Midbrain (tissue), 1 donor: ENCODE measurements at regions not wholly inside any gene's neighbourhood (a gene's known extent, or its start where the extent isn't known, plus 50 kb on each side); places are given as distances from the start of the nearest gene placed in this dataset.

Experiments
- DNase-seq: peaks from one replicate; lab custom pipeline; 2025; lab: John Stamatoyannopoulos, UW

DNA sequence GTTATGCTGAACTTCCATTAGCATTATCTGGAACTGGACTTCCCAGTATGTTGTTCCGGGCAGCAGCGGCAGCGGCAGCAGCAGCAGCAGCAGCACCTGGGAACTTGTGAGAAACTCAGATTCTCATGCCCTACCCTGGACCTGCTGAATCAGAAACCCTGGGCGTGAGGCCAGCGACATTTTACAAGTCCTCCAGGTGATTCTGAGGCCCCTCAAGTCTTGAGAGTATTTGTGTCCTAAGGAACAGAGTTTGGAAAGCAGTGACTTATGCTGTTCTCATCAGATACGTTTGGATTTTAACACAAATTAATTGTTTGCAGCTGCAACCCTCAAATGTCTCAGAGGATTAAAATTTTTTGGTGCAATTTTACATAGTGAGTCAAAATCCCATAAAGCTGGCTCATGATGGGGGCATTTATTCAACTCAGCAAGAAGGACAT, 157.2 kb upstream of the KAZN start:
- no peak for DNase-seq

DNA sequence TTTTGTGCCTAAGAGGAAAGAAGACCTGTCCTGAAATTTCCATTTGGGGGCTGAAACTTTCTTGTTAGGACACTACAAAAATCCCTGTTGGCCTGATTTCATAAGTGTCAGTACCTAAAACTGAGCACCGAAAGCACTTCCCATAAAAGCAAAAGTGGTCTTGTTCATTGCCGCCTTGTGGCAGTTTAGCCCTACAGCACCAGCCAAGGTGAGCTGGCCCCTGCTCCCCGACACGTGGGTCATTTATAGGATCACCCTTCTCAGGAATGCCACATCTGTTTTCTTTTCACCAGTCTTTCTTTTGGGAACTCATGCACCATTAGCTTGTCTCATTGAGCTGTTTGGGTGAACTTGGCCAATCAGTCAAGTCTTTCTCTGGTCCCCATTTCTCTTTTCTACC, 155.8 kb upstream of the KAZN start:
- DNase-seq: no peak

DNA sequence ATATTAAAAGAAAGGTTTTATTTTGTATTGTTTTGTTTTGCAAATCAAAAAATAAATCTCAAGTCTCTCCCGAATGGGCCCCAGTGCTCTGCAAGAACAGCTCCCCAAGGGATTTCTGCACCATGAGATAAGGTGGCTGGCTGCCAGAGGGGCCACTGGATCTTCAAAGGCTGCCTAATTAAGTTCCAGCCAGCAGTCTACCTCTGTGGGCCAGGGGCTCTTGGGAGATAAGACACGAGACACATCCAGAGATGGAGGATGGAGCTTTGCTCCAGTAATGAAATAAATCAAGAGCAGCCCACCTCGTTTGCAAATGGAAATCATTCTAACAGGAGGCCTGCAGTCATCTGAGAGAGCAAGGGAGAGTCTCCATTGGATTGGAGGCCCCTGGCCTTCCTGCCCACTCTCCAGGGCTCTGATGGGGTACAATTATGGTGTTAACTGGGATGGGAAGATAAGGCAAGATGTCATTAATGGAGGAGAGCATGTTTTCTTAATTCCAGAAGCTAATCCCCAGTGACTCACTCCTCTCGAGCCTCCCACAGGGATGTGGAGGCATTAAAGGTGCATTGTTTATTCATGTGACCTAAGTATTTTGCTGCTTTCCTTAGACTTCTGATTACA, 155.2 kb upstream of the KAZN start:
- DNase-seq: no peak

DNA sequence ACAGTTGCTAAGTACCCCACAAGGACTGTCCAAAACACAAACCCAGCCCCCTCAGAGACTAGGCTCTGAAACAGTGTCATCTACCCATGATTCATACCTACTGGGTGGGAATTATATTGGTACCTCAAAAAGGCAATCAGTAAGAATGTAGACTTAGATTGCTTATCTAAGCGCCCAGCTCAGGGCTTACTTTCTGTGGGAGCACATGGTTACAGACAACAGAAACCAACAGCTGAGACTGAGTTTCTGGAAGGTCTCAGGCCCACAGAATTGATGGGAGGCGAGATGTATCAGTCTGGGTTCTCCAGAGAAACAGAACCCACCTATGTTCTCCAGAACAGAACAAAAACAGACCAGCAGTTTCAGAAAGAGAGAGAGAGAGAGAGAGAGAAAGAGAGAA, 147.3 kb upstream of the KAZN start:
- no peak for DNase-seq

DNA sequence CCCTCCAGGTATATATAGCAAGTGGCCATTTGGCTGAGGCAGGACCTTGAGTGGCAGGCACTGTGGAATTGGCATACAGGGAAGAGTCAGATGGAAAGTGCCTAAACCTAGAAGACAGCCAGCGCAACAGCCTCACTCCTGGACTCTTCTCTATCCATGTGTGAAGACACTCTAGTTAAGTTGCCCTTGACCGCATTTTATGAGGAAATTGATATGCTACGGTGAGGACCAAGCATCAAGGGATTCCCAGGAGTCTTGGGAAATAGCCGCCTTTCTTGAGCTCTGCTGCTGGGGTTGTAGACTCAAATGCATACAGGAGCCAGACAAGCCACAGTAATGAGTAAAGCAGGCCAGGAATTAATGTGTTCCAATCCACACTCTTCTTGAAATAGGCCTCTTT, 145.9 kb upstream of the KAZN start:
- DNase-seq: no peak

DNA sequence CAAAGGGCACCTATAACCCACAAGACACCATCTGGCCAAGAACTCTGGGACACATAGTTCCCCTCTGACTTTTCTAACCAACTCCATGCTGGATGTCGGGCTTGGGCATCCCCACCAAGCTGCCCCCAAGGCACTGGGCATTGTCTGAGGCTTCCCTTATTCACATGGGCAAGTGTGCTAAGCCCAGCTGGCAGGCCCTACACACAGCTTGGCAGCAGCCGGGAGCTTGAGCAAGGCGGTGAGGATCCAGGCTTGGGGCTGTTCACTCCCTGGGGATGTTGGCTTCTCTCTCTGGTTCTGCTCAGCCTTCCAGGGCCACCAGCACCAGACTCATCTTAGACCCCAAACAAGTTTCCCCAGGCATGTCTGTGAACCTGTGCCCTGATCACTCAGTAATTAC, 138.3 kb upstream of the KAZN start:
- no peak for DNase-seq

DNA sequence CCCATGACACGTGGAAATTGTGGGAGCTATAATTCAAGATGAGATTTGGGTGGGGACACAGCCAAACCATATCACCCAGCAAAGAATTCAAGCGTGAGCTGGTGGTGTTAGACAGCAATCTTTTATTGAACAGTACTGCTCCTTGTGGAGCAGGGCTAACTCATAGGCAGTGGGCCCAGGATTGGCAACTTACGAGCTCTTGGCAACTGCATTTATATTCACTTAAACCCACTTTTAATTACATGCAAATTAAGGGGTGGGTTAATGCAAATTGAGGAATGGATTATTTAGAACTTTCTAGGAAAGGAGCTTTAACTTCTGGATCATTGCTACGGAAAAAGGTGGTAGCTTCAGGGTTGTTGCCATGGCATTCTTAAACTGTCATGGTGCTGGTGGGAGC, 135.6 kb upstream of the KAZN start:
- DNase-seq: no peak

DNA sequence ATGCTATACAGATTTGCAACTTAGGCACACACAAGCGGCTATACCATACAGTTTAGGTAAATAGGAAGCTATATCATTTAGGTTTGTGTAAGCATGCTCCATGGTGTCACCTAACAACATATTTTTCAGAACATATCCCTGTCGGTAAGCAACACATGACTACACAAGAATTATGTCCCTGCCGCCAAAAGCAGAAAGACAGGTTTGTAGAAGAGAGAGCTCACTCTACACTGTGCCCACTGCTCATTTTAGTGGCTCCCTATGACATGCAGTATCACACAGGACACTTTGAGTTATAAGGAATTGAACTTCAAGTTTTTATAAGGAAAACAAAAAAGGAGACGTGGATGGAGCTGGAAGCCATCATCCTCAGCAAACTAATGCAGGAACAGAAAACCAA, 132.5 kb upstream of the KAZN start:
- DNase-seq: no peak

DNA sequence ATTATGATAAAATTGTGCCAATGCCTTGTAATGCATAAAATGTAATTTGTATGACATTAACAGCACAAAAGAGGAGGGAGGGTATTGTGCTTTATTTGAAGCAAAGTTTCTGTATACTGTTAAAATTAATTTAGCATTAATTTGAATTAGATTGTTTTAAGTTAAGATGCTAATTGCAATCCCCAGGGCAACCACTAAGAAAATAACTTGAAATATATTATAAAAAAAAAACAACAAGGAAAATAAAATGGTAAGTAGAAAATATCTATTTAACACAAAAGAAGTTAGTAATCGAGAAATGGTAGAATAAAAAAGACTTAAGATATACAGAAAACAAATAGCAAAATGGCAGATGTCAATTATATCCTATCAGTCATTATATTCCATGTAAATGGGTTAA, 131.4 kb upstream of the KAZN start:
- DNase-seq: no peak

DNA sequence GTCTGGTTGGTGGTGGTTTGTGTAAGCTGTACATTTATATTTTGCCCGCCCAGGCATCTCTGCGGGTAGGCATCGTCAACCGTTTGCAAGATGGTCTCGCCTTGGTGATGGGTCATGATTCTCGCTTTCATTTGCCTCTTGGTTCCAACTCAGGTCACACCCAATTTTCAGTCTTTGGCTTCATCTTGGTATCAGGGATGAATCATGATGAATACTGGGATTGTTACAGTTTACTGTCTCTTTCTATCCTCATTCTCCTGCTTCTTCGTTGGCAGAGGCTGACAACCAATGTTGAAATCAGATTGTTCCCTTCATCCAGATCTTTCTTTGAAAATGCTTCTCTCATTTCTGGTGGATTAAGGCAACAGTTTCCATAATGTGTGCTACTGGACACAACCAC, 129.7 kb upstream of the KAZN start:
- no peak for DNase-seq

DNA sequence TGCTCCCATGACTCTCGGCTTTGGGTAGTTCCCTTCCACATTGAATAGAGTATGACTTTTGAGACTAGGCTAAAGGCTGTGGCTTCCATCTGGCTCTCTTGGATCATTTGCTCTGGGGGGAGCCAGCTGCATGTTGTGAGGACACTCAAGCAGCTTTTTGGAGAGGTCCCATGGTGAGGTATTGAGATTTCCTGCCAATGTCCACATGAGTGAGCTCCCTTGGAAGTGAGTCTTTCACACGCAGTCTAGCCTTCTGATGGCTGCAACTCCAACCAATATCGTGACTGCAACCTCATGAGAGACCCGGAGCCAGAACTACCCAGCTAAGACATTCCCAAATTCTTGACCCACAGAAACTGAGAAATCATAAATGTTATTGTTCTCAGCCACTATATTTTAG, 127.7 kb upstream of the KAZN start:
- DNase-seq: no peak

DNA sequence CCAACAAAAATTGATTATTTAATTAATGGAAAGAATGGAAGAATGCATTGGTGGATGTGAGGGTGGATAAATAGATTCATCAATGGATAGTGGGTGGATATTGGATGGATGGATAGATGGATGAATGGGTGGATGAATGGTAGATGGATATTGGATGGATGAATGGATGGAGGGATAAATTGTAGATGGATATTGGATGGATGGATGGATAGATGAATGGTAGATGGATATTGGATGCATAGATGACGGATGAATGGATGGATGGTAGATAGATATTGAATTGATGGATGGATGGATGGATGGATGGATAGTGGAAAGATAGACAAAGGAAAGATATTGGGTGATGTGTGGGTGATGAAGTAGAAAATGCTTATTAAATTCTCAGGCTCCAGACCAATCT, 123.6 kb upstream of the KAZN start:
- no peak for DNase-seq

DNA sequence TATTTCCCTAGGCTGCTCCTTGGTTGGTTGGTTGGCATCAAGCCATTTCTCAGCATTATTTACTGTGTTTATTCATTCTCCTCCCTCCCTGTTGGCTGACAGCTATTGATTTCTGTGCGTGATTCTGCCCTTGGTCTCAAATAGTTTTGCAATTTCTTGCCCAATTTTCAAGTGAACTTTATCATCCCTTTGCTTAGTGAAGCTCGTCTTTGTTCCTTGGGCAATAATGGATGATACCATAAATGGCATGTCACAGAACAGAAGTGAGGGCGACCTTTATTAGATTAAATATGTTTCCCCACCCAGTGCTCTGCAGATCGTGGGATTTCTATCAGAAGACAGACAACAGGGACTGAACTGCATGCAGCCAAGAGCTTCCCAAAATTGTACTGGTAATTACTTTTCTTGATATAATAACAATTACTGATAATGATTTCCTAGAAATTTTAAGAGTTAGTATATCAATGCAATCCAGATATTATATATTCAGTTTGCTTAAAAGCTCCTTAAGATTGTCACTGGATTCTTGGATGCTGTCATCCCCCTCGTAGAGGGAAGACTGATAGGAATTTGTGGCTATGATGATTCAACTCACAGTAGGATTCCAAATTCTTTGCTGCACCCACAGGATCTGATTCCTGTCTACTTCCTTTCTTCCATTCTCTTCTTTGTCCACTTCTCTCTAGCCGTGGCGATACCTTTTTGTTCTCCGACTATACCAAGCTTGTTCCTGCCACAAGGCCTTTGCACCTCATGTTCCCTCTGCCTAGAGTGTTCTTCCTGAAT, 122.1 kb upstream of the KAZN start:
- DNase-seq: no peak

DNA sequence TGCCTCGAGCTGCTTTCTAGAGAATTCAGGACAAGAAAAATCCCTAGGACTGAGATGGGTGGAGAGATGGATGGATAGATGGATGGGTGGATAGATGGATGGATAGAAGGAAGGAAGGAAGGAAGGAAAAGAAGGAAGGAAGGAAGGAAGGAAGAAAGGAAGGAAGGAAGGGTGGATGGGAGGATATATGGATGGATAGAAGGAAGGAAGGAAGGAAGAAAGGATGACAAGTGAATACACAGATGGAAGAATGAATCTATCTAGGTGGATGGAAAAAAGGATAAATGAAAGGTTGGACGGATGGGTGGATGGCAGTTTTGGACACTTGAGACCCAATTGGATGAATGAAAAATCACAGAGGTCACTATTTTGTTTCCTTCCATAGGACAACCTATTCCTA, 120.4 kb upstream of the KAZN start:
- DNase-seq: no peak

DNA sequence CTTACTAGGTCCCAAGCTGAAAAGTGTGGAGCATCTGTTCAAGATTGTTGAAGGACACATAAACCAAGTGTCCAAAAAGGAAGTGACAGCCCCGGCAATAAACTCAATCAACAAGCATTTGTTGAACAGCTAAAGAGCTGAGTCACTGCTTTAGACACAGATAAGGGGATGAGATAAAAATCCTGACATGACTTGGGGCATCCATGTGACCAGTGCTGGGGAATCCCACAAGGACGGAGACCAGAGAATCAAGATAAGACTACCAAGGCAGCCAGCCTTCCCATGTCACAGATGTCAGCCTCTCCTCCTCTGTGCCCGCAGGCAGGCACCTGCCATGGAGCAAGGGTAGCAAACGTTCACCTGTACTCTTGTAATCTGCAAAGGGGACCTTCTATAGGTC, 118.6 kb upstream of the KAZN start:
- no peak for DNase-seq

DNA sequence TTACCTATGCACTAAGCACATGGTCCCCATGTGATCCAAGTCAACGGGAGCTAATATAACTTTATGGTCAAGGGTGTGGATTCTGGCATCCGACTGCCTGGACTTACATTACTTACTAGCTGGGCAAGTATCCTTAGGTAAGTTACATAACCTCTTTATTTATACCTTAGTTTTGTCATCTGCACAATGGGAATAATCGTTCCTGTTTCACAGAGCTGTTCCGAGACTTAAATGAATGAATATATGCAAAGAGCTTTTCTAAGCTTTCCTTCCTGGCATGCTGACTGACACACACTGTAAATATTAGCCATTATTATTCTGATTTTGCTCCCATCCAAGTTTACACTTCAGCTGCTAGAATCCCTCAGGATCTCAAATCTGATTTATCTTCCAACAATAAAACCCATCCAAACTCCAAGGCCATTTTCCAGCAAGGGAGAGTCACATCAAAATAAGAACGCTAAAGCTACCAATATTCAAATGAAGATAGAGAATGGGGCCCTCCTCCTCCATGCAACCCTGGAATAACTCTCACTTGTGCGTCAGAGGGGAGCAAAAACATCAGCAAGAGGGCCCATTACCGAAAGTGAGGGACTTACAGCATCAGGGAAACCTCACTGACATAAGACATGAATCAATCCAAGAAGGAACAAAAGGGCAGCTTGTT, 115.6 kb upstream of the KAZN start:
- no peak for DNase-seq

DNA sequence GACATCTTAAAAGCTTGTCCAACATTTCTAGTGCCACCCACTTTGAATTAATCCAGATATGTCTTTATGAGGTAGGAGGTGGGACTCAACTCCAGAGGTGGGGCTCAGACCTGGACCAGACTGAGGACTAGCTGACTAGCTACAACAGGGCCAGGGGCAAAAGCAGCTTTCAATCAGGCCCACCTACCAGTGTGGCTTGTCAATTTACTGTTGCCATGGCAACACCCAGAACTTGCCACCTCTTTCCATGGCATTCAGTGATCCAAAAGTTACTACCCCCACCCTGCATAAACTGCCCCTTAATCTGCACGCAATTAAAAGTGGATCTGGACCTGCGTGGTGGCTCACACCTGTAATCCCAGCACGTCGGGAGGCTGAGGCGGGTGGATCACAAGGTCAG, 113.2 kb upstream of the KAZN start:
- DNase-seq: no peak

DNA sequence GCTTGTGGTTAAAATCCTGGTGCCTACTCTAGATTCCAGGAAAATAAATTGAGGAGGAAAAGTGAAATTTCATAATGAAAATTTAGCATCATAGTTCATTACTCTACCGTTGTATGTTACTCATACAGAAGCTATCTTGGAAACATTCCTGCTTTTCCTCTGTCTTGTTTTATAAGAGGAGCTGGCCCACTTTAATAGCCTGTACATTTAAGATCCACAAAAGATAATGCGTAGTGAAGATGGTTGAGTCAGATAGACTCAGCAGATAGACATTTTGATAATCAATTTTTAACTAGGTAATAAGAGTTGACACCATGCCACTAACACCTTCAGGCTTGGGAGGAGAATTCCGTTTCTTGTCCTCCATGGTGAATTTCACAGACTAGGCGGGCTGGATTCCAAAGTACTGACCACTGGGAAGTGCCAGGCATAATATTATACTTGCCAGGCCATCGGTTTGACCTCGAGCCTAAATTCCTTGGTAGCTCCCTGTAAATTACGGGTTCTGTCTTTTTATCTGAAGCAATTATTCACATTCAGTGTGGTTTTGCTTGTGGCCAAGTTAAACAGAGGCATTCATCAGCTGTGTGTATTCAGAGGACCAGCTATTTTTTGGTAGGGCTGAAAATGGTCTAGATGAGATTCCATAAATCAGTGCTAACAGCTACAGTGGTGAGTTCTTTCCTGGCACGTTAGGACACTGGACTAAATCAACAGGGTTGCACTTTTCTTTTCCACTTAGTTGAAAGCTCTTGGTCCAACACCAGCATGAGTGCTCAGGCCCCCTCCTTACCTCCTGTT, 111.9 kb upstream of the KAZN start:
- DNase-seq: no peak

DNA sequence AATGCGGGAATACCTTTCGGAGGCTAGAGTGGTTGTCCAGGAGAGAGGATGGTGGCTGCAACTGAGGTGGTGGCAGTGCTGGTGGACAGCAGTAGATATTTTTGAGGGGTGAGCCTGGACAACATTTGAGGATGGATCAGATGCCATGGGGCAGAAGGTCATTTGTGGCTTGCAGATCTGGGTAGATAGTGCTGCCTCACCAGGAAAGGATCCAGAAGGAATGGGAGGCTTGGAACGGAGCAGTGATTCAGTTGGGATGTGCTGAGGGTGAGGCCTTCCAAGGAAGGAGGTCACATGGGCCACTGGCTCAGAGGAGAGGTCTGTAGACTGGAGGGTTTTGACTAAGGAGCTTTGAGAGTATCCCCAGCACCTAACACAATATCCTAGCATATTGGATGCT, 110.8 kb upstream of the KAZN start:
- DNase-seq: no peak

DNA sequence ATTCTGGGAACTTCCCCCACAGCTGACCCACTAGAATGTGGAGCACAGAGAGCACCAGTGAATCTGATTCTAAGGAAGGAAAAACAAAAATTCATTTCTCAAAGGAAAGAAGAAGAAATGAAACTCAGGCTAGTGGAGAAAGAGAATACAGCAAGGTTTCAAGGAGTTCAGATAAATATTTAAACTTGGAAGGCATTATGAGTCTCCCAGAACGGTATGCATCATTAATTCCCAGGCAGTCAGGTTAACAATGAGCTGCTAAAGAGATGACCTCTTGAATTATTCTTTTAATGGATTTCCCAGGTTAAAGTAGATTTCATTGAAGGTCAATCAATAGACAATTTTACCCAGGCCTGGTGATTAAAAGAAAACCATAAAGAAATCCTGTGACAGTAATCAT, 103.6 kb upstream of the KAZN start:
- no peak for DNase-seq

DNA sequence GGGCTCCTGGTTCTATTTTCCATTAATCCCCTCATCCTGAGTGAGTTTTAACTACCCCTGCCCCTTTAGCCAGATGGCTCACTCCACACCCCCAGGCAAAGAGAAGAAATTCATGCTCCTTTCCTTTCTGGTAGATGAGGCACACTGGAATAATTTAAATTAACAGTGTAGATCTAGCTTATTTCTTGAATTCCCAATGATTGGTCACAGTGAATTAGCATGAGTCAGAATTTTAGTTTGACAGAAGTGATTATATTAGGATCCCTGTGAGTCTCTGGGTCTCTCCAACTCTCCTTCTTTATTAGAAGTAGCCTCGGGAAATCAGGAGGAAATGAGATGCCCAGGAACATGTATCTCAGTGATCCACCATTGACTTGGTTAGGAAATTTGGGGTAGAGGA, 103.1 kb upstream of the KAZN start:
- DNase-seq: no peak

DNA sequence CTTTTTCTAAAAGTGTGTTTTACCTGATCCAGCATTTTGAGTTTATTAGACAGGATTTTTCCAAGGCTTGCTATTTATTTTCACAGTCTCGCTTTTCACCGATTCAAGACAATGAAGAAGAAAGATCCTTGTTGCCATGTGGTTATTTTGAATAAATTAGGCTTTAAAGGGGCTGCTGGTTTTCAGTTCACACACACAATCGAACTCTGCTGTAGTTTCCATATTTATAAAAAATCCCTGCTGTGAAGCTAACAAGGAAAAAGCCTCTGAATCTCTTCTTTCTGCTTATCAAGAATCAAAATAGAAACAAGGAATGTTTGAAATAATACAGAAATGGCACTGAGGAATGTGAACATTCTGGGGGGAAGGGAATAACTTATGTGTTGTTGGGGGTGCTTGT, 102.5 kb upstream of the KAZN start:
- no peak for DNase-seq

DNA sequence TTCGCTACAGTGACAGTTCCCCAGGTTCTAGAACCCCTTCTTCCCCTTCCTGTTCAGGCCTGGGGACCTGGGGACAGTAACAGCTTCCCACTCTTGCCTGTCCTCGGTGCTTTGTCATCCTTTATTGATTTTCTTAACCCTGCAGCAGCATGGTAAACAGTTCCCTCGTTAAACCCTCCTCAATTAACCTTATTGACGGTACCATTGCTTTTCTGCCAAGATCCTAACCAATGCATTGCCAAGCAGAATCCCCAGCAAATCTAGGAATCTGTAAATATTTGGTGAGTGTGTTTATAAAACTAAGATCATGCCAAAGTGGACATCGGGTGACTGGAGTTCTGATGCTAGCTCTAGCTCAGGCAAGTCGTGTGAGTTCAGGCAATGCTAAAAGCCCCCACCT, 99.6 kb upstream of the KAZN start:
- DNase-seq: no peak
